ENCODE measurements at regions not wholly inside any gene's neighbourhood (a gene's known extent, or its start where the extent isn't known, plus 50 kb on each side); places are given as distances from the start of the nearest gene placed in this dataset.

GRCh38 chr5:98282521-98282920 is 490.9 kb upstream of the RGMB start:
- H3K4me3 ChIP-seq (replicated peaks; ENCODE audit: low read depth, low read length) = no peak overlapping the region
- DNase-seq (ENCODE audit: low read depth) = no peak
- no peak for TF ChIP-seq CTCF (IDR thresholded peaks at IDR 0.05; ENCODE audit: low read length, missing control alignments)

DNA sequence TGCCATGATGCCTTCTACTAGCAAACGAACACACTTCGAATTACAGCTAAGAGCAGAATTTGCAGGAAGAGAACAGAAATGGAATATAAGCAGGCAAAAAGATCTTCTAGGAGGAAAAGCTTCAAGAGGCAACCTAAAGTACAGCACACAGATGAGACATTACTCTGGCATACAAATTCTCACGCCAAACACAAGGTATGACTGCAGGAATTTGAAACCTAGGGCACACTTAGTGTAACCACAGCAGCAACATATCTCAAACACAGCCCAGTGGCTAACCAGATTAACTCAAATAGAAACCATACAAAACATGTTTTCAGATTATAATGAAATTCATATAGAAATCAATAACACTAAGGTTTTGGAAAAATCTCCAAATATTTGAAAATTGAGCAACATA is 481.0 kb upstream of the RGMB start:
- no peak for DNase-seq (ENCODE audit: low read depth)
- TF ChIP-seq CTCF (IDR thresholded peaks at IDR 0.05; ENCODE audit: low read length, missing control alignments) = no peak
- no peak overlapping the region for H3K4me3 ChIP-seq (replicated peaks; ENCODE audit: low read depth, low read length)

- TF ChIP-seq CTCF (IDR thresholded peaks at IDR 0.05; ENCODE audit: low read length, missing control alignments) = no peak
- H3K4me3 ChIP-seq (replicated peaks; ENCODE audit: low read depth, low read length) = no peak overlapping the region
- peak; percentile 58 for DNase-seq (ENCODE audit: low read depth)
Measured at GRCh38 chr5:98296426-98296825, 477.0 kb upstream of the RGMB start.

DNA sequence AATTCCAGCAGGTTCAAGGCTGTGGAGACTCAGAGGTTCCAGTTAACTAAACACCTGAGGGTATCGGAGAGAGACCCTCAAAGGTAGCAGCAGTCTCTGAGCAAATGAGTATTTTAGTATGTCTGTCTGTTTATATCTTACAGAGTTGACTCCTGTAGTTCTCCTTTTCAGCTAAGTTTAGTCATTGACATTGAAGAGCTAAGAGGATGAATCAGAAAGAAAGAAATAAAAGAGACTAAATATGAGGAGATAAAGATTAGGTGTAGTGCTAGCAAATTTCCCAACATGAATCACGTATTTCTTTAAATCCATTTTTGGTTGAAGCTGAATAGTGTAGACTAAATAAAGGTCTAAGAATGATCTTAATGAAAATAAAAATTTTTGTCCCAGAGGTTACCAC is 474.0 kb upstream of the RGMB start:
- no peak for DNase-seq (ENCODE audit: low read depth)
- H3K4me3 ChIP-seq (replicated peaks; ENCODE audit: low read depth, low read length) = no peak overlapping the region
- TF ChIP-seq CTCF (IDR thresholded peaks at IDR 0.05; ENCODE audit: low read length, missing control alignments) = no peak

GRCh38 chr5:98301547-98301946 is 471.9 kb upstream of the RGMB start:
- no peak for DNase-seq (ENCODE audit: low read depth)
- no peak overlapping the region for H3K4me3 ChIP-seq (replicated peaks; ENCODE audit: low read depth, low read length)
- no peak for TF ChIP-seq CTCF (IDR thresholded peaks at IDR 0.05; ENCODE audit: low read length, missing control alignments)

GRCh38 chr5:98307811-98308210 is 465.7 kb upstream of the RGMB start:
- no peak for TF ChIP-seq CTCF (IDR thresholded peaks at IDR 0.05; ENCODE audit: low read length, missing control alignments)
- DNase-seq (ENCODE audit: low read depth) = peak; percentile 66
- no peak overlapping the region for H3K4me3 ChIP-seq (replicated peaks; ENCODE audit: low read depth, low read length)

GRCh38 chr5:98308231-98308630 is 465.2 kb upstream of the RGMB start:
- H3K4me3 ChIP-seq (replicated peaks; ENCODE audit: low read depth, low read length) = no peak overlapping the region
- TF ChIP-seq CTCF (IDR thresholded peaks at IDR 0.05; ENCODE audit: low read length, missing control alignments) = no peak
- peak; percentile 23 for DNase-seq (ENCODE audit: low read depth)

All from fibroblast of pulmonary artery (primary cell).